Activated CD8-positive, alpha-beta memory T cell treated with anti-CD3 and anti-CD28 coated beads for 48 hours (primary cell): ENCODE measurements at regions not wholly inside any gene's neighbourhood (a gene's known extent, or its start where the extent isn't known, plus 50 kb on each side); places are given as distances from the start of the nearest gene placed in this dataset.
"Not testable (repeated sequence)": the region's sequence is repeated elsewhere in the genome, so short reads cannot be mapped to it uniquely, and the experiment has no call there.

Experiments used
- DNase-seq, 3 experiments: peaks; one replicate each; pipeline ENCODE4 v3.0.0-alpha.2; 2020; ENCODE audit warnings: low read depth in 2 of 3, low spot score in 2 of 3

GRCh38 chr9:26247861-26248260 lies 569.6 kb upstream of the TUSC1 start:
- DNase-seq: no peak

DNA sequence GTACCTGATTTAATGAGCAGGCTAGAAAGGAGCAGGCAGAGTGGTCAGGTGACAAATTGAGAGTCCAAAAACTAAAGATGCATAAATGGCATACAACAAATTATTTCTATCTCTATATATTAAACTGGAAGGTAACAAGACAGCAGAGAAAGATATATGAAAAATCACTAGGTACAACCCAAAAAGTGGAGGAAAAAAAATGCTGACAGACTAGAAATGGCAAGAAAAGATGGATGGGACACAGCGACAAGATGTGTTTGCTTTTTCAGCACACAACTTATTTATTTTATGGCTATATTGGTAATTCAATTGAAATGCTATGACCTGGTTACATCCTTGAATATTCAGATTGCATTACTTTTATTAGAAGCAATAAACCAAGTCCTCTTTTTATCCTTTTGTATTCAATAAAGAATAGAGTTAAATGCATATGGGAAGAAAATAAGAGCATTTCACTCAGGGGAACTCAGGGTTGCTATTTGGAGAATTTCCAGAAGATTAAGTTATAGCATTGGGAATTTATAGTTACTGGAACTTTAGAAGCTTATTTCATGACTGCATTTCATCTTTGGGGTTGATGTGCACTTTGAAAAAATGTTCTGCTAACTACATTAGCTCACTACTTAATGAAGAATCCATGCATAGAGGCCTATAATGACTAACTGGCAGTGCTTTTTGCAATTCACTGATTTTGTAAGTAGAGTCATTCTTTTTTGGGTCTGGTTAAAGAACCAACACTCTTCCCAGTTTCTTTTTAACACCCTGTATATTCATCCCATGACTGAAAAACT lies 566.6 kb upstream of the TUSC1 start:
- DNase-seq: no peak

DNA sequence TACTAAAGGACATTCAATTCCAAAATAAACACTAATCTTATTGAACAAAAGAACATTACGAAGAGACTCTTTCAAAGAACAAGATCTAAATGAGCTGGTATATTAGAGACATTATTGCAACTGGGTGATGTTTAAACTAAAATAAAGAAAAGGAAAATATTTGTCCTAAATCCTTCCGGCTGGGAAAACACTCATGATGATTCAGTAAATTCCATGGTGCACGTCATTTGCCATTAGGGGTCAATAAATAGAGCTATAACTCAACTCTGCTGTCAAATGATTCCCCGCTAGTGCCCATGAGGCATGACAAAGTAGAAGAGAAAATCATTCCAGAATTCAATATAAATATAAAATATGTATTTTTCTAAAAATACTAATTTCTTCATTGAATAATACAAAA lies 565.5 kb upstream of the TUSC1 start:
- no peak for DNase-seq

DNA sequence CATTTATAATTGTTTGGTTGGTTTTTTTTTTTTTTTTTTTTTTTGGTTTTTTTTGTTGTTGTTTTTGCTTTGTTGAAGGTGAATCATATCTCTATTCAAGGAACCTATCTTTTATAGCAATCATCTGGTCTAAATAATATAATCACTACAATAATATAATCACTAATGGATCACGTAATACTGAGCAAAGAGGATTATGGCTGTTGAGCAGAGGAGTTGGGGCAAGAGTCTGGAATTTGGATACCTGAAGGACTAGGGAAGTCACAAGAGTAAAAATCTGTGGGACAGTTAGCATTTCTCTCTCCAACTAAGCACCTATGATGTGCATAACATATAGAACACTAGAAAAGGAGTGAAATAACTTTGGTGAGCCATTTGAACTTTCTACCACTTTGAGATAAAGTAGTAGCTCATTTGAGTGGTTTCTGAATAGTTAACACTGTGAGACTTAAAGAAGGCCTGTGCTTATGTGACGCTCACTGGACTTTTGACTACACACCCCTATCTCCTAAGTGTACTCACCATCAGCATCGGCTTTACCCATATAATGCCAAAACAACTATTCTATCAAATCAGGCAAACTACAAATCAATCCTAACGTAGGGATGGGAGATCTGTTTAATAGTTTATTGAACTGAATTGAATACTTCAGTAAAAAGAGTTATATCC lies 564.9 kb upstream of the TUSC1 start:
- no peak for DNase-seq

DNA sequence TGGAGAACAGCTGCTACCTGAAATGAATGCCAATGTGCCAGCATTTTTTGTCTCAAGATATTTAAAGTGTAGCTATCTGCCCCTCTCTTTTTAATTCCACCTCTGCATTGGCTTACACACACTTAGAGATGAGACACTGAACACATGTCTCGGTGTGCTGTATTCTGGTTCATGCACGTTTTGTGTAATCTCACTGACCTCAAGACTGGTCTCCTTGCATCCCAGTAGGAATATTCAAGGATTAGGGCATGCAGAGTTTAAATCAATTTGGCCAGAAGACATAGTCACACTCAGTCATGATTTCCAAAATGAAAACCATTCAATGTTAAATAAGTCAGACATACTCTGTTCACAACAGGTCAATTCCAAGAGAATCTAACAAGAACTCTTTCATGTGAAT lies 561.8 kb upstream of the TUSC1 start:
- no peak for DNase-seq

DNA sequence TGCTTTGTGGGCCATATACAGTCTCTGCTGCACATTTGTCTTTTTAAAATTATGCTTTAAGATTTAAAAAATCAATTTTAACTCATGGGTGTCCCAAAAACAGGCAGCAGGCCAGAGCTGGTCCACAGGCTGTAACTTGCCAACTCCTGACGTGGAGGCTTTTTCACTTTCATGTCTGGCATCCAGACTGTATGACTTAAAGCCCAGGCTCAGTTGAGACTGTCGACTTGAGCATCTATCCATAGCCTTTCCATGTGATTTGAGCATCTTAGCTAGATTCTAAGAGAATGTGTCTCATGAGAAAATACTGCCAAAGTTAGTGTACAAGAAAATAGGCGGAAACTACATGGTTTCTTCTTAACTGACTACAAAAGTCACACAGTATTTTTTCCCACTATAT lies 559.0 kb upstream of the TUSC1 start:
- no peak for DNase-seq

GRCh38 chr9:26234865-26235264 lies 556.6 kb upstream of the TUSC1 start:
- DNase-seq: no peak

DNA sequence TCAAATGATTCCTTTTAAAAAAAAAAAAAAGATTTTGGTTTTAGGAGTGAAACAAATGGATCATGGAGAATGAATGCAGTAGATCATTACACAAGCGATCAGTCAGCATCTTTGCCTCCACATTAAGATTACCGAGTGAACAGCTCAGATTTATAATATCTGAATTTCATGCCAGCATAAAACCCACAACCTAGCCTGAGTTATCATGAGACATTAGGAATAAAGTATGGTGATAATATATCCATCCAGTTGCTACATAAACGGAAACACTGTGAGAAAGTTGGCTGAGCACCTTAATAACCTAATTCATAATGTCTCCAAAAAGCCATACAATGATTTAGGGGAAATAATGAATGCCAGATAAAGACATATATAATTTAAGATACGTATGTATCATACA lies 553.1 kb upstream of the TUSC1 start:
- DNase-seq: no peak

GRCh38 chr9:26229324-26230054 lies 551.2 kb upstream of the TUSC1 start:
- DNase-seq: no peak

DNA sequence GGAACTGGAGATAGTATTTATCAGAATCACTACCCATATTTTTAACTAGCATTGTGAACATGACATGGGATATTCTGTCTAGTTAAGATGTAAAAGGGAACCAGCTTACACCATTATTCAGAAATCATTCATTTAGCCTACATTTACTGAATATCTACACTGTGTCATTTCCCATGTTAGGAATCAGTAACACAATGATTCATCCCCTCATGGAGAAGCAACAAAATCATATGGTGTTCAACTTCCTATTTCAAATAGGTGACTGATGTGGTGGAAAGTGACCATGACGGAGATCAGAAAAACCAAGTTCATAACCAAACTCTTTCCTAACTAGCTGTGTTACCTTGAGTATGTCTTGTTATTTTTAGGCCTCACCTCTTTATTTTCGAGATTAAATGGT lies 550.0 kb upstream of the TUSC1 start:
- no peak for DNase-seq

DNA sequence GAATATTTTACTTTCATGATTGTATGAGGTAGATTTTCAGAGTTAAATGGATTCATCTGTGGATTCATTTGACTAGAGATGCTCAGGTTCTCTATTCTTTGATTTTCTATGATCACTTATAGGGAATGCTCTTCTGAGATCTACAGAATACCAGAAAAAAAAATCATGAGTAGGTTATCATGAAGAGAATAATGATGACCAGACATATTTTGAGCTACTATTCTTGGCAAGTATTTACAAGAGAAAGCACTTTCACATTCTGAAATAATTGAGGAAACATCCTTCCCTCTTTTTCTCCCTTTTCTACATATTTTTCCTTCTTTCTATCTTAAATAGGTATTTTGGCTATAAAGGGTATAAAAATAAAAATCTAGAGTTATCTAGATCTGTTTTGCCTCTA lies 543.0 kb upstream of the TUSC1 start:
- no peak for DNase-seq

DNA sequence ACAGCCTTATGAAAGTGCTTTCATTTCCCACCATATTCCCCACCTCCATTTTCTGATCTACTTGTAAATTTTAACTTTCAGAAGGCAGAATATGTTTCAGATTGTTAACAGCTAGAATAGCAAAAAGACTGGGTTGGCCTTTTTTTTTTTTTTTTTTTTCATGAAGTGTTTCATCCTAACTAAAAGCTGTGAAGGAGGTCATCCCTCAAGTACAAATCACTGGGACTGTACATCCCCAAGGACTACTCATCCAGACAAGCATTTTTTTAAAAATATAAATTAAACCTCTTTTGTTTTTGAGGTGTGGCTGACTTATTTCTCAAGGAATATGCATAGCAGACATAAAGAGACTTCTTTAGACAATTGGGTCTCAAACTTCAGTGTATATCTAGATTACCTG lies 542.1 kb upstream of the TUSC1 start:
- DNase-seq: no peak

DNA sequence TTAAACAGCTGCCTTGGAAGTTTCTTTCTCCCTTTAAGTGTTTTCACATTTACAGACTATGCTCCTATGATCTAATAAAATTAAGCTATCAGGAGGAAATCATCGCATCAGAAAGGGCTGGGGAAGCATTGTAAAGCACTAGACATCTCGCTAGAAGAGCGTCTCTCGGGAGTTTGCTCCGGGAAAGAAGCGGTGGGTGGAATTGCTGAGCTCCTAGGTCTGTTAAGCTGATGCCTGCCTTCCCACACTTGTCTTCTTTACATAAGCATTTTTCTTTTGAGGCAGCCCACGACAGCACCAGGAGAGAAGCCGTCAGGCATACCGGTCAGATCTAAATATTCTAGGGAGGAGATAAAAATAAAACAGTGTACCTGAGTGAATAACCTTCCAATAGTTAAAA lies 541.7 kb upstream of the TUSC1 start:
- DNase-seq: no peak

DNA sequence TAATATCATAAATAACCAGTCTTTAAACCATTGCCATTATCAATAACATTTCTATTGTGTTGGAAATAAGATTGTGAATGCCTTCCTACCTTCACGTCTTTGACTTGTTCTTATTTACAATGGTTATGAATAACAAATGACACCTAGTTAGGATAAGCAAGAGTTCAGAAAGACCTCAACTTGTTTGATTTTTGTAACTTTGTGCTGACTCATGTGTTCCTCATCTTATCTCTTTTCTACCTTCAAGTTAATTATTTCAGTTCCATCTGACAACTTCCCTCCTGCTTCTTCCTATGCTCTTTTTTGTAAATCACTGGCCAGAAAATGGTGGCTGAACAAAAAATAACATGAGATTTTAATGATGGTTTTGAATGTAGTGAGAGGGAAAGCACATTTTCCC lies 538.5 kb upstream of the TUSC1 start:
- DNase-seq: no peak

DNA sequence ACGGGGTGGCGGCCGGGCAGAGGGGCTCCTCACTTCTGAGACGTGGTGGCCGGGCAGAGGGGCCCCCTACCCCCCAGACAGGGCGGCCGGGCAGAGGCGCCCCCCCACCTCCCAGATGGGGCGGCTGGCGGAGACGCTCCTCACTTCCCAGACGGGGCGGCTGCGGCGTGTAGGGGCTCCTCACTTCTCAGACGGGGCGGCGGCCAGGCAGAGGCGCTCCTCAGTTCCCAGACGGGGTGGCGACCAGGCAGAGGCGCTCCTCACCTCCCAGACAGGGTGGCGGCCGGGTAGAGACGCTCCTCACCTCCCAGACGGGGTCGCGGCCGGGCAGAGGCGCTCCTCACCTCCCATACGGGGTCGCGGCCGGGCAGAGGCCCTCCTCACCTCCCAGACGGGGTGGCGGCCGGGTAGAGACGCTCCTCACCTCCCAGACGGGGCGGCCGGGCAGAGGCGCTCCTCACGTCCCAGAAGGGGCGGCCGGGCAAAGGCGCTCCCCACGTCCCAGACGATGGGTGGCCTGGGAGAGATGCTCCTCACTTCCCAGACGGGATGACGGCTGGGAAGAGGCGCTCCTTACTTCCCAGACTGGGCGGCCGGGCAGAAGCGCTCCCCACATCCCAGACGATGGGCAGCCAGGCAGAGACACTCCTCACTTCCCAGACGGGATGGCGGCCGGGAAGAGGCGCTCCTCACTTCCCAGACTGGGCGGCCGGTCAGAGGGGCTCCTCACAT lies 536.6 kb upstream of the TUSC1 start:
- not testable (repeated sequence) for DNase-seq

- DNase-seq: no peak
Measured at GRCh38 chr9:26210338-26210851, 532.2 kb upstream of the TUSC1 start.

DNA sequence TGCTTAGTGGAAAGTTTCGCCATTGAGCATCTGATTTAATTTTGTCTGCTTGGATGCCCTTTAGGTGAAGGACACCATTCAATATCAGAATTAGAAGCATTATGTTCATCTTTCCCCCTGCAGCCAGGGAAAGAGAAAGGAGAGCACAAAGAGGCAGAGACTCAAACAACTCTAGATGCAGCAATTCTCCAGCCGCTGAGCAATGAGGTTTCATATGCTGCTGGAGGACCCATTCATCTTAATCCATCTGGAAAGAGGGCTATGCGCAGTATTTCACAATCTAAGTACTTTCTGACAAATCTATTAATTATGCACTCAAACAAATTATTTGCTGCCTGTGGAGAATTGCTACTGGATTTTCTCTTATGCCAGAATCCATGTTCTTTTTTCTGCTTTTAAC lies 527.0 kb upstream of the TUSC1 start:
- DNase-seq: no peak

- DNase-seq: no peak
Measured at GRCh38 chr9:26193237-26193636, 515.0 kb upstream of the TUSC1 start.

- no peak for DNase-seq
Measured at GRCh38 chr9:26191711-26192110, 513.5 kb upstream of the TUSC1 start.

- no peak for DNase-seq
Measured at GRCh38 chr9:26181836-26182235, 503.6 kb upstream of the TUSC1 start.

DNA sequence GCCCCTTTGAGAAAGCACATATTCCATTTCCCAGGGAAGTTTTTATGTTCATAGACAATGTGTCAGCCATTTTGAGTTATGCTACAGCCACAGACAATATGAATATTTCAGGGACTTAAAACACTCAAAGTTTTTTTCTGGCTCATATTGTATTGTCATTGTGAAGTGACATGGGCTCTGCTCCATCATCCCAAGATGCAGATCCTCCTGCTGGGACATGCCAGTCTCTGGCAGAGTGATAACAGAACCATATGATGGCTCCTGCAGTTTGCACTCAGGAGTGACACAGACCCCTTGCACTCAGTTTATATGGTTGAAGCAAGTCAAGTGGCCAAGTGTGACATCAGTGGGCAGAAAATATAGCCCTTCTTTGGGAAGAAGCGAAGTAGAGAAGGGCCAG lies 498.4 kb upstream of the TUSC1 start:
- DNase-seq: no peak
